Activated T-helper 1 cell treated with anti-CD3 and anti-CD28 coated beads, Interleukin-2, amount 50 U/mL, for 16 hours (primary cell): ENCODE measurements at regions not wholly inside any gene's neighbourhood (a gene's known extent, or its start where the extent isn't known, plus 50 kb on each side); places are given as distances from the start of the nearest gene placed in this dataset.

Experiments used
- DNase-seq, 2 donors: peaks; one replicate each; pipeline ENCODE4 v3.0.0-alpha.2; 2020; ENCODE audit warnings: low read depth in 1 of 2, low spot score in 1 of 2

- no peak for DNase-seq
These were observed 274.3 kb upstream of the CAMK1G start for GRCh38 chr1:209309198-209309597.

- DNase-seq: no peak
These were observed 271.7 kb upstream of the CAMK1G start for GRCh38 chr1:209311770-209312169.

GRCh38 chr1:209316929-209317328, 266.6 kb upstream of the CAMK1G start:
- no peak for DNase-seq

- no peak for DNase-seq
These were observed 265.1 kb upstream of the CAMK1G start for GRCh38 chr1:209318181-209319056.

GRCh38 chr1:209319057-209319432, 264.5 kb upstream of the CAMK1G start:
- DNase-seq: no peak

GRCh38 chr1:209319549-209319948, 264.0 kb upstream of the CAMK1G start:
- DNase-seq: no peak

- no peak for DNase-seq
These were observed 259.8 kb upstream of the CAMK1G start for GRCh38 chr1:209323743-209324142.

- DNase-seq: no peak
These were observed 258.3 kb upstream of the CAMK1G start for GRCh38 chr1:209324901-209325871.

GRCh38 chr1:209326076-209326475, 257.4 kb upstream of the CAMK1G start:
- no peak for DNase-seq

GRCh38 chr1:209326831-209327230, 256.7 kb upstream of the CAMK1G start:
- DNase-seq: no peak

- no peak for DNase-seq
These were observed 255.3 kb upstream of the CAMK1G start for GRCh38 chr1:209328196-209328595.

GRCh38 chr1:209335178-209335577, 248.3 kb upstream of the CAMK1G start:
- no peak for DNase-seq

- DNase-seq: no peak
These were observed 242.4 kb upstream of the CAMK1G start for GRCh38 chr1:209341146-209341545.

GRCh38 chr1:209341673-209342420, 241.7 kb upstream of the CAMK1G start:
- DNase-seq: no peak

- no peak for DNase-seq
These were observed 240.9 kb upstream of the CAMK1G start for GRCh38 chr1:209342441-209343175.

GRCh38 chr1:209343511-209343910, 240.0 kb upstream of the CAMK1G start:
- DNase-seq: no peak

GRCh38 chr1:209344156-209344555, 239.4 kb upstream of the CAMK1G start:
- DNase-seq: no peak

- DNase-seq: no peak
These were observed 233.9 kb upstream of the CAMK1G start for GRCh38 chr1:209349363-209350308.

GRCh38 chr1:209353053-209353452, 230.5 kb upstream of the CAMK1G start:
- no peak for DNase-seq
